HG03103 (cell line): ENCODE measurements at regions not wholly inside any gene's neighbourhood (a gene's known extent, or its start where the extent isn't known, plus 50 kb on each side); places are given as distances from the start of the nearest gene placed in this dataset.
A peak's percentile ranks its signal among the peaks of the same experiment; 100 is the strongest.
"Not testable (repeated sequence)": the region's sequence is repeated elsewhere in the genome, so short reads cannot be mapped to it uniquely, and the experiment has no call there.

Experiments used
- ATAC-seq: cut with Tn5 transposase; IDR thresholded peaks from one replicate; pipeline ENCODE4 v1.9.1; 2021; ENCODE audit warnings: low read depth; ENCODE audit not compliant: unreplicated experiment

DNA sequence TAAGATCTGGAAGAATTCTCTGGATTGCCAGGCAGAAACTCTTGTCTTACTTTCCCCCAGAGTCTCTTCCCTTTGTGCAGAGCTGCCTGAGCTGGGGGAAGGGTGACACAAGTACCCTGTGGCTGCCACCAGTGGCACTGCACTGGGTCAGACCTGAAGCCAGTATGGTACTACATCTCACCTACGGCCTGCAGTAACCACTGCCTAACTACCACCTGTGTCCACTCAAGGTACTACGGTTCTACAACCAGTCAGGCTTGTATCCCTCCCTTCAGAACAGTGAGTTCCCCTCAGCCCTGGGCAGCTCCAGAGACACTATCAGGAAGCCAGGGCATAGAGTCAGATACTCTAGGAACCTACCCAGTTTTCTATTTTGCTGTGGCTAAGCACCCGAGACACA, 212.0 kb upstream of the POU5F2 start:
- no peak for ATAC-seq

GRCh38 chr5:93941897-93942296, 200.5 kb upstream of the POU5F2 start:
- ATAC-seq: no peak

GRCh38 chr5:93933269-93933668, 191.9 kb upstream of the POU5F2 start:
- not testable (repeated sequence) for ATAC-seq

- no peak for ATAC-seq
These were observed 188.7 kb upstream of the POU5F2 start for GRCh38 chr5:93930098-93930497.

DNA sequence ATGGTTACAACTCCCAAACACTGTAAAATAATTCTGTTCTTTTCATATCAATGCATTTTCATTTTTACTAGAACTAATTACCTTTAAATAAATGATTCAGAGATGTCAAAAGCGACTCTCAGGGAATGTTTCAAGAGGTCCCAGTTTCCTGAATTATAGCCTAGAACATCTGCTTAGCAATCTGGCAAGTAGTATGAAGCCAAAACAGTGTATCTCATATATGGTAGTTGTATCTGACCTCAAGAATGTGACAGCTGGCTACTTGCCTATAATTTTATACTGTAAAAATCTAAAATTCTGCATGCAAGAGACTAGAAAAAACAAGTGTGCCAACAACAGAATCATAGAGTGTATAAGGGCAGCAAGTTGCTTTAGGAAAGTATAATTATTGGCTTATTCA, 187.7 kb upstream of the POU5F2 start:
- ATAC-seq: no peak

GRCh38 chr5:93926831-93927620, 185.6 kb upstream of the POU5F2 start:
- no peak for ATAC-seq

- no peak for ATAC-seq
These were observed 183.9 kb upstream of the POU5F2 start for GRCh38 chr5:93925321-93925720.

DNA sequence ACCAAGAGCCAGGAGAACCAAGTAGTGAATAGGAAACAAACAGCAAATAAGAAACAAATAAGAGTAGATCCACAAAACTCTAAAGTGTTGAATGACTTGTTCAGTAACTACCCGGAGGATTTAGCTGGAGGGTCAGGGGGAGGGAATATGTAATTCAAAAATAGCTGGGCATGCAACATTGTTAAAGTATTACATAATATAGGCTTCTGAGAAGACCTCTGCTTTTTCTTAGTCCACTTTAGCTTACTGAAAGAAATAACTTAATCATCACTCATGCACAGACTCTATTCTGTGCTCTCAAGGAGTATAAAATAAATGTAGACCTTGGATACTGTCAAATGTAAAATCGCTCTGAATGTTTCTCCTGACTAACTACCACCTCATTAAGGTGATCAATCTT, 183.2 kb upstream of the POU5F2 start:
- no peak for ATAC-seq

DNA sequence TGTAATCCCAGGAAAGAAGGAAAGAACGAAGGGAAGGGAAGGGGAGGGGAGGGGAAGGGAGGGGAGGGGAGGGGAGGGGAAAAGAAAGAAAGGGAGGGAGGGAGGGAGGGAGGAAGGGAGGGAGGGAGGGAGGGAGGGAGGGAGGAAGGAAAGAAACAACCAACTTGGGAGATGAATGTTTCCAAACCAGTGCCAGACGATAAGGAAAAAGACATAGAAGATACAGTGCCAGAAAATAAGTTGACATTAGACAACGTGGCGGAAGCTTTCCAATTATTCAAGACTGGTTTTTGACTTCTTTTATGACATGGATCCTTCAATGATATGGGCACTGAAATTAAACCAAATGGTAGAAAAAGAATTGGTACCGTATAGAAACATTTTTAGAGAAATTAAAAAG, 181.2 kb upstream of the POU5F2 start:
- ATAC-seq: no peak

DNA sequence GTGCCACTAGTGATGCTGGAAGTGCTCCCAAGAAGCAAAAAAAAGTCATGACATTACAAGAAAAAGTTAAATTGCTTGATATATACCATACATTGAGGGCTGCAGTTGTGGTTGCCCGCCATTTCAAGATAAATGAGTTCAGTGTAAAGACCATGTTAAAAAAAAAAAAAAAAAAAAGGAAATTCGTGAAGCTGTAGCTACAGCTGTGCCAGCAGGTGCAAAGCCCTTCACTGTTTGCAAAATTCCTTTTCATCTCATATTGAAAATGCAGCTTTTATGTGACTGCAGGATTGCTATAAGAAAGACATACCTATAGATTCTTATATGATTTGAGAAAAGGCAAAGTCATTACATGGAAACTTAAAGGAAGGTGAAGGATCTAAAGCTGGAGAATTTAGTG, 179.6 kb upstream of the POU5F2 start:
- ATAC-seq: no peak

- no peak for ATAC-seq
These were observed 175.5 kb upstream of the POU5F2 start for GRCh38 chr5:93916872-93917271.

DNA sequence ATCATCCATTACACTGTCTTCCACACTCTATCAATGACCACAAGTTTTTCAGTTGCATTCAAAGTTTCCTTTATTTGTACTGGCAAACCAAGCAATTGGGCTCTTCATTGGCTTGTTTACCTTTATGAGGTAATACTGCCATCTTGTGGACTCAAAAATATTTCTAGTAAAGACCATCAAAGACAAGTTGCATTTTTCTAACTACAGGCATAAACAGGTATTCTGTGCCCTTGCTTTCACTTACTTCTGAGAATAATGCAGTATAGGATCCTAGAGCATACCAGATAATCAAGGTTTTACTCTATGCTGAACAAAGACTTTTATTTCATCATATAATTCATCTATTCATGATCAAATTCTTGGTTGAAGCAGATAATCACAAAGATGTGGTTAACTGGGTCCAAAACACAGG, 173.7 kb upstream of the POU5F2 start:
- ATAC-seq: peak; percentile 79

DNA sequence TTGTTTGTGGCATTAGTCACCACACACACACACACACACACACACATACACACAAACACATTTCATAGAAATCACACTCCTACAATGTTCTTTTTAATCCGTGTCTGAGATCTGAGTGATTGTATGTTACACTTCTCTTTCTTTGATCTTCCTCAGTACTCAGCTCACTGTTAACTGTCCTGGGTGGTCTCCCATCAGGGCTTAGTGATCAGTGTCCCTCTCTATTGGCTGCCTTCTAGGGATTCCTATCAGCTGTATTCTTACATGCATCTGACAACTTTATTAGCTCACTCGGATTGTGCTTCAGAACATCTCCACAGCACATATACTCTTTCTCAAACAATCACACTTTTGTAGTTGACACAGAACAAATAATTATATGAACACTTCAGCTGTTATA, 170.2 kb upstream of the POU5F2 start:
- ATAC-seq: no peak

DNA sequence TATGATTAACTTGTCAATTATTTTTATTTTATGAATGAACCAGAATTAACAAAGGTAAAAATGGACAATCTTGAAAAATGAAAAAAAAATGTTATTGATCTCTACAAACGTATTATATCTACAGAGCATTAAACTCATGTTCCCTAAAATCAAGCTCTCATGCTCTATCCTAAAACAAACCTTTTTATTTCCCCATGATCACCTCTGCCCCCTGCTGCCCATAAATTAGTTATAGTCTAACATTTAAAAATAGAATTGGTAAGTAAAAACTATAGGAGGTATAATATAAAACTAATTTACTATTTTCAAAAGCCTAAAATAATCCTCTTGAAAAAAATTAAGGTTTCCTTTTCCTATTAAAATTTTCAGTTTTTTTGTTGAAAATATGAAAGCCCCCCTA, 168.0 kb upstream of the POU5F2 start:
- ATAC-seq: no peak

DNA sequence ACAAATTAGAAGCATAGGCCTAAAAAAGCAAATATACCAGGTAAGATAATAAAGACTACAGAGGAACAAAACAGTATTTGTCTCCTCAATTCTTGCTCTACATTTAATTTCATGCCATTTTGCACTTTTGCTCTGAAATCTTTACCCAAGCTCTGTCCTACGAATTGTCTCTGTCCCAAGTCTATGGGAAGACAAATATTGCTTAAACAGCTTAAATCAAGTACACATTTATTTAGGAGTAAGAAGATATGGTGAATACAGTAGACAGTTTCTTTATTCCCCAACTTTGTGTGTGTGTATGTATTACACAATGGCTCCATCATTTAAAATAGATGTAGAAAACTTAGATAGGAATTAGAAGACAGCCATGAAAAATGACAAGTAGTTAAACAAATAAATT, 163.5 kb upstream of the POU5F2 start:
- ATAC-seq: no peak

- ATAC-seq: no peak
These were observed 160.9 kb upstream of the POU5F2 start for GRCh38 chr5:93902288-93902687.

DNA sequence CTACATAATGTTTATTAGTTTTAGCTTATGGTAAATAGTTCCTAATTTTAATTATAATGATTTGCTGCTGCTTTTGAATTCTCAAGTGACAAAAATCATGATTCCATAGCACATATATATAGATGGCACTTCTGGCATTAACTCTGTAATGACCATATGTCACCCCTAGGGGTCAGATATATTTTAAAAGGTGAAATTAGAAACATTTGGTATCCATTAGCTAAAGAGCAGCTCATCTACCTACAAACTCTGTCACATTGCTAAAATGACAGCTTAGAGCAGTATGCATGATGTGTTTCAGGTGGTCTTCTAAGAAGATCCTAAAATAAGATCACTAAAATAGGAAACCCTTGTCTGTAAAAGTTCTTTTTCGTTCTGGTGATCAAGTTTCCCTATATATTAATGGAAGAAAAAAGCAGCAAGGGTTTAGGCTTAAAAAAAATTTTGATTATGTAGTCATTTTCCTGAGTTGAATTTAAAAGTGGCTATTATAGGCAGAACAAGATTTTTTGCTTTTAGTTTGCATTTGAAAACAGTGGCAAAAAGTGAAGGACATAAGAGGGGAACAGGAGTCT, 157.7 kb upstream of the POU5F2 start:
- ATAC-seq: no peak

DNA sequence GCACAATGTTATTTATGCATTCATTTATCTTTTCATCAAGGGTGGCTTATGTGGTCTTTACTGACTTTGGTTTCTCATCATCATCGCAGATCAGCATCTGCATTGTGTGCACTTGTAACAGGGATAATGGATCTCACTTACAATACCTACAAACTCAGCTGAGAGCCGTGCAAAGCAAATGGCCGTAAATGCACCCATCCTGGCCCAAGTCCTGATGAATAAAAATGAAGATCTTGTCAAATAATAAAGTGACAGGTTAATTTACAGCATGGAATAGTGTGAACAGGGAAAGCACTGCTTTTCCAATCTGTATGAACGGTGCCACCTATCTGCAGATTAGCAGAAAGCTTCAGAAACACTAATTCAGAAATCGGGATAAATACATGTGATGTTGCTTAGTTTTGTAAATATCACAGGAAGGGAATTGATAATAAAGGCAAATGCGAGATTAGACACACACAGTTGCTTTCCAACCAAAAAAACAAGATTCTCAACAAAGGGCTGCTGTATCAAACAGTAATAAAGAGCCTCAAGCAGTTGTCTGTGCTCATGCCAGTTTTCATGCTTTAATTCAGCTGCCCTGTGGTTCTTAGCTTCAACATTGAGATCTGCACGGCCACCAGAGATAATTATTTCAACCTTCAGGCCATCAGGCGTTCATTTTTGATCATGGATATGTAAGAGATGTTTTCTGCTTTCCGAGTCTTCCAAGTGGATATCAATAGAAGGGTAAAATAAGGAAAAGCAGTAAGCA, 153.4 kb upstream of the POU5F2 start:
- no peak for ATAC-seq

DNA sequence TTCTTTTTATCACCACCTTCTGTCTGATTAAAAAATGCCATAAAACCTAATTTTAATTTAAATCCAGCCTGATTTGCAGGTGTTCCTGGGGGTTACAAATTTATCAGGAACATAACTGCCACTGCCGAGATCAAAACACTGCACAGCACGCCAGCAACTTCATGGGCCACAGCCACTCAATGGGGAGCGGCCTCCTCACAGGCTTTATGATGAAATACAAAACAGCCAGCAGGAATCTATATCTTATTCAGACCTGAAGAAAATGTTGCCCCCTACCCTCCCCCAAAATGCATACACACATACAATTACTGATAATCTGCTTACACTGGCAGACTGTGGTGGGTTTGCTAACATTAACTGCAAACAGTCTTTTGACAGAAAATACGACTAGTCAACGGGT, 151.7 kb upstream of the POU5F2 start:
- ATAC-seq: no peak

GRCh38 chr5:93892481-93892880, 151.1 kb upstream of the POU5F2 start:
- ATAC-seq: no peak
